ENCODE measurements at regions not wholly inside any gene's neighbourhood (a gene's known extent, or its start where the extent isn't known, plus 50 kb on each side); places are given as distances from the start of the nearest gene placed in this dataset.

DNA sequence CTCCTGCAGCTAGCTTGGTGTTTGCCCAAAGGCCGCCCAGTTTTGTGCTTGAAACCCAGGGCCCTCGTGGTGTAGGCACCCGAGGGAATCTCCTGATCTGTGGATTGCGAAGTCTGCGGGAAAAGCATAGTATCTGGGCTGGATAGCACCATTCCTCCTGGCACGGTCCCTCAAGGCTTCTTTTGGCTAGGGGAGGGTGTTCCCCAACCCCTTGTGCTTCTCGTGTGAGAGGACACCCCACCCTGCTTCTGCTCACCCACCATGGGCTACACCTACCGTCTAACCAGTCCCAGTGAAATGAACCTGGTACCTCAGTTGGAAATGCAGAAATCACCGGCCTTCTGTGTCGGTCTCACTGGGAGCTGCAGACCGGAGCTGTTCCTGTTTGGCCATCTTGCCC lies 403.5 kb downstream of the USP25 start:
- no peak for TF ChIP-seq POLR2AphosphoS5 (IDR thresholded peaks at IDR 0.05)
- TF ChIP-seq, protein P1, sequence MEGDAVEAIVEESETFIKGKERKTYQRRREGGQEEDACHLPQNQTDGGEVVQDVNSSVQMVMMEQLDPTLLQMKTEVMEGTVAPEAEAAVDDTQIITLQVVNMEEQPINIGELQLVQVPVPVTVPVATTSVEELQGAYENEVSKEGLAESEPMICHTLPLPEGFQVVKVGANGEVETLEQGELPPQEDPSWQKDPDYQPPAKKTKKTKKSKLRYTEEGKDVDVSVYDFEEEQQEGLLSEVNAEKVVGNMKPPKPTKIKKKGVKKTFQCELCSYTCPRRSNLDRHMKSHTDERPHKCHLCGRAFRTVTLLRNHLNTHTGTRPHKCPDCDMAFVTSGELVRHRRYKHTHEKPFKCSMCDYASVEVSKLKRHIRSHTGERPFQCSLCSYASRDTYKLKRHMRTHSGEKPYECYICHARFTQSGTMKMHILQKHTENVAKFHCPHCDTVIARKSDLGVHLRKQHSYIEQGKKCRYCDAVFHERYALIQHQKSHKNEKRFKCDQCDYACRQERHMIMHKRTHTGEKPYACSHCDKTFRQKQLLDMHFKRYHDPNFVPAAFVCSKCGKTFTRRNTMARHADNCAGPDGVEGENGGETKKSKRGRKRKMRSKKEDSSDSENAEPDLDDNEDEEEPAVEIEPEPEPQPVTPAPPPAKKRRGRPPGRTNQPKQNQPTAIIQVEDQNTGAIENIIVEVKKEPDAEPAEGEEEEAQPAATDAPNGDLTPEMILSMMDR (IDR thresholded peaks at IDR 0.05 in 8 of 11, conservative IDR thresholded peaks at IDR 0.05 in 3 of 11): no peak

Data from spleen (tissue), 7 donors.